ENCODE measurements at regions not wholly inside any gene's neighbourhood (a gene's known extent, or its start where the extent isn't known, plus 50 kb on each side); places are given as distances from the start of the nearest gene placed in this dataset.

DNA sequence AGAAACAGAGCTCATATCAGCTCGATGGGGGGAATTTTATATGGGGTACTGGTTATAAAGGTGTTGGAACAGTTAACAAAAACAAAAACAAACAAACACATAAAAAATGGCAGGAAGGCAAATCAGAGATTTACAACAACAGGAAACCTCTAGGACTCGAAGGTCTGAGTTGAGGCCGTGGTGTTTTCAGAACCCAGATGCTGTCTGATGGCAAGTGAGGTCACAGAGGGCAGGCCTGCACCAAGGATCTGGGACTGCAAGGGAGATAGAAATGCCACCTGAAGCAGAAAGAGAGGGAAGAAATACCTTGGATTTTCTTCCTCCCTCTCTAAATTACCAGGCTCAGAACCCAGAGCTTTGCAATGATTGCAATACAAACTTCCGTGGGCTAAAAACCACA is 429.5 kb downstream of the ZNF521 start:
- Histone ChIP-seq H3K4me3 (replicated peaks in 1 of 3; ENCODE audit: low read depth in 2 of 3, low read length in 3 of 3) (no peak overlapping the region), H2AFZ (ENCODE audit: insufficient read depth, low read depth, low read length, poor library complexity, severe bottlenecking) (no peak overlapping the region), H3K27ac (ENCODE audit: low read depth in 1 of 2, low read length in 2 of 2) (no peak overlapping the region), H4K20me1 (ENCODE audit: insufficient read depth, low read length) (no peaks in the 10 kb centered on the region), H3K4me1 (ENCODE audit: control insufficient read depth in 1 of 2, insufficient read depth in 2 of 2, low read length in 2 of 2) (no peaks in the 10 kb centered on the region), H3K9ac (ENCODE audit: insufficient read depth, low read length, poor library complexity, severe bottlenecking) (no peak overlapping the region), H3K36me3 (replicated peaks in 1 of 2; ENCODE audit: control insufficient read depth in 1 of 2, insufficient read depth in 2 of 2, low read length in 2 of 2) (no peaks in the 10 kb centered on the region), H3K9me3 (replicated peaks in 1 of 2; ENCODE audit: control insufficient read depth in 1 of 2, insufficient read depth in 1 of 2, low read length in 2 of 2) (no peaks in the 10 kb centered on the region), H3K4me2 (replicated peaks; ENCODE audit: extremely low read depth, low read length, poor library complexity, severe bottlenecking) (no peak overlapping the region), H3K79me2 (ENCODE audit: insufficient read depth, low read length) (no peaks in the 10 kb centered on the region), H3K27me3 (ENCODE audit: control insufficient read depth in 2 of 2, insufficient read depth in 2 of 2, low read length in 2 of 2) (no peaks in the 10 kb centered on the region)
- 57% methylated on average over 3 of the region's 4 CpGs for WGBS (ENCODE audit: insufficient coverage)
- Mint-ChIP-seq H3K27me3 (ENCODE audit: low read depth in 3 of 3) (no peaks in the 10 kb centered on the region), H3K4me1 (no peaks in the 10 kb centered on the region), H3K36me3 (no peaks in the 10 kb centered on the region), H3K9me3 (peaks cover 0 to 3% (median 0%) of the 10 kb centered on the region in 7 donors), H3K4me3 (no peak overlapping the region), H3K27ac (no peak overlapping the region)
- no peak for DNase-seq
- TF ChIP-seq, protein P1, sequence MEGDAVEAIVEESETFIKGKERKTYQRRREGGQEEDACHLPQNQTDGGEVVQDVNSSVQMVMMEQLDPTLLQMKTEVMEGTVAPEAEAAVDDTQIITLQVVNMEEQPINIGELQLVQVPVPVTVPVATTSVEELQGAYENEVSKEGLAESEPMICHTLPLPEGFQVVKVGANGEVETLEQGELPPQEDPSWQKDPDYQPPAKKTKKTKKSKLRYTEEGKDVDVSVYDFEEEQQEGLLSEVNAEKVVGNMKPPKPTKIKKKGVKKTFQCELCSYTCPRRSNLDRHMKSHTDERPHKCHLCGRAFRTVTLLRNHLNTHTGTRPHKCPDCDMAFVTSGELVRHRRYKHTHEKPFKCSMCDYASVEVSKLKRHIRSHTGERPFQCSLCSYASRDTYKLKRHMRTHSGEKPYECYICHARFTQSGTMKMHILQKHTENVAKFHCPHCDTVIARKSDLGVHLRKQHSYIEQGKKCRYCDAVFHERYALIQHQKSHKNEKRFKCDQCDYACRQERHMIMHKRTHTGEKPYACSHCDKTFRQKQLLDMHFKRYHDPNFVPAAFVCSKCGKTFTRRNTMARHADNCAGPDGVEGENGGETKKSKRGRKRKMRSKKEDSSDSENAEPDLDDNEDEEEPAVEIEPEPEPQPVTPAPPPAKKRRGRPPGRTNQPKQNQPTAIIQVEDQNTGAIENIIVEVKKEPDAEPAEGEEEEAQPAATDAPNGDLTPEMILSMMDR (IDR thresholded peaks at IDR 0.05), result no peak
- intact Hi-C loops (cut with micrococcal nuclease), result no loop called here

- no peaks in the 10 kb centered on the region for H3K36me3 Mint-ChIP-seq
- H3K4me3 ChIP-seq (replicated peaks in 1 of 3; ENCODE audit: low read depth in 2 of 3, low read length in 3 of 3), result no peak overlapping the region
- no peaks in the 10 kb centered on the region for H3K27me3 ChIP-seq (ENCODE audit: control insufficient read depth in 2 of 2, insufficient read depth in 2 of 2, low read length in 2 of 2)
- no peak overlapping the region for H3K9ac ChIP-seq (ENCODE audit: insufficient read depth, low read length, poor library complexity, severe bottlenecking)
- H3K79me2 ChIP-seq (ENCODE audit: insufficient read depth, low read length), result no peaks in the 10 kb centered on the region
- no peaks in the 10 kb centered on the region for H3K4me1 ChIP-seq (ENCODE audit: control insufficient read depth in 1 of 2, insufficient read depth in 2 of 2, low read length in 2 of 2)
- H3K4me2 ChIP-seq (replicated peaks; ENCODE audit: extremely low read depth, low read length, poor library complexity, severe bottlenecking), result no peak overlapping the region
- H3K27me3 Mint-ChIP-seq (ENCODE audit: low read depth in 3 of 3), result no peaks in the 10 kb centered on the region
- DNase-seq, result no peak
- H3K9me3 Mint-ChIP-seq, result peaks cover 0 to 3% (median 0%) of the 10 kb centered on the region in 7 donors
- no peaks in the 10 kb centered on the region for H4K20me1 ChIP-seq (ENCODE audit: insufficient read depth, low read length)
- TF ChIP-seq, protein P1 (IDR thresholded peaks at IDR 0.05), result no peak
- peaks cover under 1% of the 10 kb centered on the region for H3K4me1 Mint-ChIP-seq
- no peak overlapping the region for H3K27ac ChIP-seq (ENCODE audit: low read depth in 1 of 2, low read length in 2 of 2)
- intact Hi-C loops (cut with micrococcal nuclease), result no loop called here
- no peak overlapping the region for H3K27ac Mint-ChIP-seq
- no peak overlapping the region for H2AFZ ChIP-seq (ENCODE audit: insufficient read depth, low read depth, low read length, poor library complexity, severe bottlenecking)
- H3K36me3 ChIP-seq (replicated peaks in 1 of 2; ENCODE audit: control insufficient read depth in 1 of 2, insufficient read depth in 2 of 2, low read length in 2 of 2), result no peaks in the 10 kb centered on the region
- no peak overlapping the region for H3K4me3 Mint-ChIP-seq
- WGBS (ENCODE audit: insufficient coverage), result 0% methylated on average over 1 of the region's 1 CpG
- no peaks in the 10 kb centered on the region for H3K9me3 ChIP-seq (replicated peaks in 1 of 2; ENCODE audit: control insufficient read depth in 1 of 2, insufficient read depth in 1 of 2, low read length in 2 of 2)
Measured at GRCh38 chr18:24923138-24923537, 428.8 kb downstream of the ZNF521 start.

Data from CD14-positive monocyte (primary cell).